Glomerular visceral epithelial cell (primary cell): ENCODE measurements at regions not wholly inside any gene's neighbourhood (a gene's known extent, or its start where the extent isn't known, plus 50 kb on each side); places are given as distances from the start of the nearest gene placed in this dataset.
"Not testable (repeated sequence)": the region's sequence is repeated elsewhere in the genome, so short reads cannot be mapped to it uniquely, and the experiment has no call there.

ENCODE experiments used
- DNase-seq: peaks from one replicate; pipeline ENCODE4 v3.0.0-alpha.2; 2016; ENCODE audit errors: extremely low spot score

GRCh38 chr6:22748681-22749080 lies 179.3 kb downstream of the HDGFL1 start:
- no peak for DNase-seq

GRCh38 chr6:22749696-22750095 lies 180.3 kb downstream of the HDGFL1 start:
- DNase-seq = no peak

- DNase-seq = no peak
Measured at GRCh38 chr6:22751223-22751622, 181.9 kb downstream of the HDGFL1 start.

GRCh38 chr6:22752522-22752921 lies 183.2 kb downstream of the HDGFL1 start:
- no peak for DNase-seq

GRCh38 chr6:22754061-22754460 lies 184.7 kb downstream of the HDGFL1 start:
- no peak for DNase-seq

GRCh38 chr6:22755605-22756004 lies 186.2 kb downstream of the HDGFL1 start:
- DNase-seq = no peak

- peak; percentile 1 for DNase-seq
Measured at GRCh38 chr6:22756365-22756764, 187.0 kb downstream of the HDGFL1 start.

GRCh38 chr6:22764496-22764895 lies 195.1 kb downstream of the HDGFL1 start:
- no peak for DNase-seq

- DNase-seq = no peak
Measured at GRCh38 chr6:22765015-22765414, 195.6 kb downstream of the HDGFL1 start.

GRCh38 chr6:22766979-22767378 lies 197.6 kb downstream of the HDGFL1 start:
- DNase-seq = peak; percentile 56

- DNase-seq = no peak
Measured at GRCh38 chr6:22770054-22770453, 200.7 kb downstream of the HDGFL1 start.

- peak; percentile 1 for DNase-seq
Measured at GRCh38 chr6:22774129-22774528, 204.8 kb downstream of the HDGFL1 start.

- DNase-seq = not testable (repeated sequence)
Measured at GRCh38 chr6:22778438-22778837, 209.1 kb downstream of the HDGFL1 start.

GRCh38 chr6:22779062-22779461 lies 209.7 kb downstream of the HDGFL1 start:
- no peak for DNase-seq

- no peak for DNase-seq
Measured at GRCh38 chr6:22783931-22784330, 214.6 kb downstream of the HDGFL1 start.

- no peak for DNase-seq
Measured at GRCh38 chr6:22784601-22785410, 215.4 kb downstream of the HDGFL1 start.

GRCh38 chr6:22788038-22788437 lies 218.7 kb downstream of the HDGFL1 start:
- no peak for DNase-seq

- DNase-seq = no peak
Measured at GRCh38 chr6:22789315-22789714, 219.9 kb downstream of the HDGFL1 start.

- no peak for DNase-seq
Measured at GRCh38 chr6:22794844-22795243, 225.5 kb downstream of the HDGFL1 start.

- DNase-seq = no peak
Measured at GRCh38 chr6:22800451-22800850, 231.1 kb downstream of the HDGFL1 start.

GRCh38 chr6:22801831-22802230 lies 232.5 kb downstream of the HDGFL1 start:
- no peak for DNase-seq

- no peak for DNase-seq
Measured at GRCh38 chr6:22804620-22805261, 235.4 kb downstream of the HDGFL1 start.

GRCh38 chr6:22807261-22807660 lies 237.9 kb downstream of the HDGFL1 start:
- no peak for DNase-seq
